ENCODE measurements at regions not wholly inside any gene's neighbourhood (a gene's known extent, or its start where the extent isn't known, plus 50 kb on each side); places are given as distances from the start of the nearest gene placed in this dataset.
"Not testable (repeated sequence)": the region's sequence is repeated elsewhere in the genome, so short reads cannot be mapped to it uniquely, and the experiment has no call there.

DNA sequence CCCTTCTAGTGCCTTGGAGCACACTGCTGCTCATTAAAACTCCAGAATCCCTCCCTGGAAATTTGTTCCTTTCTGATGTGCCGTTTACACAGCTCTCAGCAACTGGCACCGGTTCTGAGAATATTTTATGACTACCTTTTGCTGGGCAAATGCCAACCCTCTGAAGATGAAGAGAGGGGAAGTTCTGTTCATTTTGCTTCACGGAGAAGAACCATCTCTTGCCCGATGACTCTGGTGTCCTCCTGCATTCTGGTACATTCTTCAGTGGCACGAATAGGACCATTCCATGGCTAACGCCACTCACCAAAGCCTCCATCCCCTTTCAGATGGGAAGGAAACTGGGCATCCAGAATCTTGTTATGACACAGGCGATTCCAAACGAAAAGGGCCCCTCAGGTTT, 96.2 kb upstream of the SIM2 start:
- DNase-seq: no peak

DNA sequence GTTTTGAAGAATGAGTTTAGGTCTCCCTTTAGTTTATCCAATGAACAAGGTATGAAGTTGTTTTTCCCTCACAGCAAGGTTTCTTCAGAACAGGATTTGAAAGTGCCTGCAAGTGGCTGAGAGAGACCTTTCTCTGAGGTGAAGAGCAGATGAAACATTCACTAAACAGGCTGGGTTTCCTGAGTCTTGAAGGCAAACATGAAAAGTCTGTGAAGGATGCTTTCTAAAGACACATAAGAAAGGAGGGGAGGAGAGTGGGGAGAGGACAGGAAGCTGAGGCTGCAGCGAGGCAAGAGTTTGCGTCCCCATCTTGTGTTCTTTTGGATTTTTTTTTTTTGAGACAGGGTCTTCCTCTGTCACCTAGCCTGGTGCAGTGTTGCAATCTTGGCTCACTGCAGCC, 95.7 kb upstream of the SIM2 start:
- no peak for DNase-seq

DNA sequence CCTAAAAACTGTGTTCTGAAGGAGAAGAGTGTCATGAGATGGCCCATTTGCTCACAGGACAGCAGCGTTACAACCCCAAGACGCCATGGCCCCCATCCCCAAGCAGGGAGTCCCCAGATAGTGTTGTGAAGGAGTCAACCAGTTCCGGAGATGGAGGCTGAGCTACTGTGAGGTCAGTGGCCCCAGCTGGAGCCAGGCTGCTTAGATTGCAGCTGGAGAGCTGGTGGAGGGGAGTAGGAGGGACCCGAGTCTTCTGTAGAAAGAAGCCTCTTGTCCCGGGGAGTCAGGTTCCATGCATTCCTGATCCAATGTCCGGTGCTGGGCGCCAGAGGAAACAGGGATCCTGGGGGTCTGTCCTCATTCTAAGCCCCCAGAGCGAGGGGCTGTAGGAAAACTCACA, 93.5 kb upstream of the SIM2 start:
- DNase-seq: no peak

DNA sequence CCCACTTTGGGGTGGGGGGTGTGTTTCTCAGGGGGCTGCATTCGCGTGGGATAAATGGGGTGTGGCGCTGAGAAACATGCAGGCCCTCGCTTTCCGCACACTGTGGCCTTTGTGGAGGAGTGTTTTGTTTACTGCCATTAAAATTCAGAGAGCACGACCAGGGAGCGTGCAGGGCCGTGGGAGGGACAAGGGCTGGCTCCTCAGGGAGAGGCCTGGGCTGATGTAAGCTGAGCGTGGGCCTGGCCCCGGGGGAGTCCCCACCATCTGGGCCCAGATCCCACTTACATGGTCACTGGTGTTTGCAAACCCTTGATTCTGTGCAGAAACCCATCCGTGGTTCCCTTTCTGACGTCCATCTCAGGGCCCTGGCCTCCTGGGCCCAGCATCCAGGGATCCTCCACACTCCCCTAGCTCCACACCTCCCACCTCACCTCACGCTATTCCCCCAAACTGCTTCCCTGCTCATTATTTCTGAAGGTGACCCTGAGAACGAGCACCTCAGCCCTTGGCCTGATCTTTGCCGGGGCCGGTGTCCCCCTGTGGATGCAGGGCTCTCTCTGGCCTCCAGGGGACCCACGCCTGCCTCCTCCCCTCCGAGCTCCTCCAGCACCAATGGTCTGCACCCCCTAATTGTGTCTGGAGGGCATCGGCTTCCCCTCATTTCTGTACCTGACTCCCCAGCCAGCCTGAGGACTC, 92.5 kb upstream of the SIM2 start:
- DNase-seq: no peak

DNA sequence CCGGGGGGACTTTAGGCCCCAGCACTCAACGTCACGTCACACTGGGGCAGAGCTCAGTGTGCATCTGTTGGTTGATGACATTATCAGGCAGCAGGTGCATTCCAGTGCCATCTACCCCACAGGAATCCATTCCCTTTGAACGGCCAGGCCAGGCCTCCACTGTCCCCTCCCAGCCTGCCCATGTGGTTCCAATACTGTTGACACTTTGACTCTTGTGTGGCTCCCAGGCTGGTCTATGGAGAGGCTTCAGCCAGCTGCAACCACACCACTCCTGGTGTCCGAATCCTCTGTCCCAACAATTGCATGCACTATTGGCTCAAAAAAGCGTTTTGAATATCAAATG, 92.0 kb upstream of the SIM2 start:
- DNase-seq: no peak

DNA sequence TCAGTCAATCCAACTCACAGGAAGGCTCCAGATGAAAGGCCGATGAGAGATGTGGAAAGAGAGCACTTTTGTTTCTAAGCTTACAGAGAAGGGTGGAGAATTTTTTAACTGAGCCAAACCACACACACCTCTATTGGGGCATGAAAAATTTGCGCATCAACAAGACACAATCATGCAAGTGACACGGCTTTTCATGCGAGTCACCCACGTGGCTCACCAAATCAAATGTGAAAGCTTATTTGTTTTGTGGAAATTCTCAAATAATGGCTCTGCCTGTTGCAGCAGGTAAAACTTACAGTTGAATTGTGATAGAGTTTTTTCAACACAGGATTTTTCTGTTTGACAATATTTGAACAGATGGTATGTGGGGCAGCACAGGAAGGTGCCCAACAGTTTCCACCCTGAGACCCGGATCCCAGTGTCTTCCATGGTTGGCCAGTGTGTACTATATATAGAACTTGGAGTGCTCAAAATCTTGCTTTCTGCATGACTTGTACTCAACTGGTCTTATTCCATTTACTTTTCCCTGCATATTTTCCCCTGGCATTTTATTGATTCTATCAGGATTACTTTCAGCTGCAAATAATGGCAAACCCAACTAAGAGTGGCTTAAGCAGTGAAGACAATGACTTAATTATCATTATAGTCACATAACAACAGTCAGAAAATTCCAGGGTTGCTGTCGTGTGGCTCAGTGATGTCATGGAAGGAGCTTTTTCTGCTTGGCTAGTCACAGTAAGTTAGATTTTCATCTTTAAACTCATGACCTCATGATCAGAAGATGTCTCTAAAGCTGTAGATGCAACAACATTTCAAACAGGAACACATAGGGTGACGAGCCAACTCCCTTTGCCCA, 90.6 kb upstream of the SIM2 start:
- DNase-seq: no peak

DNA sequence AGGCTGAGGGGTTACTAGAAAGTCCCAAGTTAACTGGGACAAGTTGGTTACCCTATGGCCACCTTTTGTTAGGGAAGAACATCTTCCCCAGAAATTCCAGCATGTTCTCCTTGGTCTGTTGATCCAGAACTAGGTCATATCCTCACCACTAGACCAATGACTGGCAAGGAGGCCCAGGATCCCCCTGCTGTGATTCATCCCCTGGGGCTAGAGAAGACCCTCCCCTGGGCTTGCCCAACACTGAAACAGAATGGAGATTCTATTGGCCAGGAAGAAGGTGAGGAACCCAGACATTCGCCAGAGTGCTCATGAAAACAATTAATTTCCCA, 90.1 kb upstream of the SIM2 start:
- no peak for DNase-seq

DNA sequence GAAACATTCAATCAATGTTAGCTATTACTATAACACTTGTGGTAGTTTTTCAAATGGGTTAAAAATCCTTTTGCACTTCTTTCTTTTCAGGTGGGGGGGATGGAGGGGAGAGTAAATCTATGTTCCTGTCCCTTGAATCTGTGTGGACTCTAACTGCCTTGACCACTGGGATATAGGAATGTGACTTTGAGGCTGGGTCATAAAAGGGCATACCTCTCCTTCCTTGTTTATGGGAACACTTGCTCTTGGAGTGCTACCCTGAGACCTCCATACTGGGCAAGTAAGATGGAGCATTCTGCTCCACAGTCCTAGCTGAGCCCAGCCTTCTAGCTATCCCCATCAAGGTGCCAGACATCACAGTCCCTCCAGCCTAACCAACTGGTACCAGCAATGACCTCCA, 89.3 kb upstream of the SIM2 start:
- DNase-seq: no peak

DNA sequence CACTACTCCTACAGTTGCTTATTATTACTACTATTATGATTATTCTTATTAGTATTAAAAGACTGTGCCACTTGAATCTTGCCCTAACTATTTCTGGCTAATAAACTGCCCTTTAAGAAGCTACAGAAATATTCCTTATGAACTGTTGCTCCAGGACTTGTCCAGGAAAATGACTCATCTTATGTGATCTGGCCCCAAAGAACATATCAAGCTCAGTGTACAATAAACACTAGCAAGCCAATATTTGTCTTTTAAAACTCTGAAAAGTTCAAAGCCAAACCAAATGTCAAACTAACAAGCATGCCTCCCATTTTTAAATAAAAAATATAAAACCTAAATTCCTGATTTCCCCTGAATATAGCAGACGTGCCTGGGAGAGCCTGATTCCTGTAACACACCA, 88.7 kb upstream of the SIM2 start:
- no peak for DNase-seq

DNA sequence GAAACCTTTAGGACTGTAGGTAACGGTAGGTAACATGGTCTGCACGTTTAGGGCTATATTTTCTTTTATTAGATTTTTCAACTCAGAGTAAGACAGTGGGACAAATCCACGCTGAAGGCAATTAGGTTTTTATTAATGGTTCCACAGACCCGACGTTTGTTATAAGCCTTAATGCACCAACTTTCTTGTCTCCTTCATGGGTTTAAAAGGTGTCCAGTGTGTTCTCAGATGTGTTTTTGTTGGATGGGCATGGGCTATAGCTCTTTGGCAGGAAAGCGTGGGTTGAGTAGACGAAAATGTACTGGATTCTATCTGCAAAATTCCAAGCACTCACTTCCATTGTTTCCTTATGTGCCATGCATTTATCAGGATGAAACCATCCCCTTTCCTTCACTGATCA, 88.0 kb upstream of the SIM2 start:
- DNase-seq: no peak

DNA sequence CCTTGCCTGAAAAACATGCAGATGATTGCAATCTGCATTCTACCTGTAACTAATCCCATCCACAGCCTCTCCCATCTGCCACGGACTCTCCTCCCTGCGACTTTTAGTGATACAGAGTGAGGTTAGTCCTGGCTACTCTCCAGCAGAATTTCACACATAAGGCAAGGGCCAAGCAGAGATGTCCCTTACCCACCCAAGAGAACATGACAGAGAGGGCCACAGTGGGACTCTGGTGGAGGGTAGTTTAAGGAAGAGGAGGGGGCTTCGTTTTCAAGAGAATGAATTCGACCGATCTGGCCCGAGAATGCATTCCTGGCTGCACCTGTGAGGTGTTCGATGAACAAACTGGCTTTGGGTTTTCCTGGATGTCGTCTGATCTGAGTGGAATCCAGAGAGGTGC, 87.5 kb upstream of the SIM2 start:
- DNase-seq: peak; percentile 5

DNA sequence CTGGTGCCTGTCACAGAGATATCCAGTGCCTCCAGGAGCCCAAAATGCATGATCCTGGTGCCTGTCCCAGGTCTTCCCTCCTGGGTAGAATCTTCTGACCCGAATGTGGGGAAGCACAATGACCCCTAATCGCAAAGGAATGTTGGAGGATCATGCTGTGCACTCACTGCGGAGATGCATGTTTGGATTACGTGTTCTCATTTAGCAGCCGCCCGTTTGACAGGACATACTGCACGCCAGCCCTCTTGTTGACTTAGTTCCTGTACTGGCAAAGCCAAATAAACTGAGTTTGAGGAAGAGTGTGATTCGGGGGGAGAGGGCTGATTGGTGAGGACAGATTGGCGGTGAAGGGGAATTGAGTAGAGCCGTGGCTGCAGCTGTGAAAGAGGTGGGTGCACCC, 85.9 kb upstream of the SIM2 start:
- no peak for DNase-seq

DNA sequence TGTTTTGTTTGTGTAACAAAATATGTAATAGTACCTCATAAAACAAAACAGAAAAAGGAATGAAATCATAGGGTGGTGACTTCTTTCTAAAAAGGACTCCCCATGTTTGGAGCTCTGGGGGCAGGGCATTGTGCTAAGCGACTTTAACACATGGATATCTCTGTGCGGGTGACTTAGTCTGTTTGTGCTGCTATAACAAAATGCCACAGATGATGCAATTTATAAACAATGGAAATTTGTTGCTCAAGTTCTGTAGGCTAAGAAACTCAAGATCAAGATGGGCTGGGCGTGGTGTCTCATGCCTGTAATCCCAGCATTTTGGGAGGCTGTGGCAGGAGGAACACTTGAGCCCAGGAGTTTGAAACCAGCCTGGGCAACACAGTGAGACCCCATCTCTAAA, 85.4 kb upstream of the SIM2 start:
- no peak for DNase-seq

DNA sequence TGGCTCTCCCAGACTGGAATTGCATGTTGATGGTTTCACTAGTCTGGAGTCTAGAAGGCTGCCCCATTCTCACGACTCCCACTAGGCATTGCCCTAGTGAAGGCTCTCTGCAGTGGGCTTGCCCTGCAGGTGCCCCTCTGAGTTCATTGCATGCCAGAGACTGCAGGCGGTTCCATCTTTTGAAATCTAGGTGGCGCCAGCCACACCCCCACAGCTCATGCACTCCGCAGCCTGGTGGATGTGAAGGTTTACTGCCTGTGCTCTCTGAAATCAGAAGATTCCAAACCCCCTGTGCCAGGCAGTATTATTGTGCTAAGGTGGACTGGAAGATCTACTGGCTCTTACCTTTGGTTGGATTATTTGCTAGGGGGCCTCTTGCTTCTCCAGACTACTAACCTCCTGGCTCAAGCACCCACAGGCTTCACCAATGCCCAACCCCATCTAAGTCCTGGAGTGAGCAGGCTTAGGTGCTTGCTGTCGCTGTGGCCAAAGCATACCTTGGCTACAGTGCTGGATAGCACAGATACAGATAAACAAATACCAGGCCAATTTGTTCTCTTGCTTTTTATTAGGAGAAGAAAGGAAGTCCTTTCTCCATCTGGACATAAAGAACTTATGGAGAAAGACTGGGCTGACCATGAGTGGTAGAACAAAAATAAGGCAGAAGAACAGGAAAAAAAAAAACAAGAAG, 83.5 kb upstream of the SIM2 start:
- no peak for DNase-seq

DNA sequence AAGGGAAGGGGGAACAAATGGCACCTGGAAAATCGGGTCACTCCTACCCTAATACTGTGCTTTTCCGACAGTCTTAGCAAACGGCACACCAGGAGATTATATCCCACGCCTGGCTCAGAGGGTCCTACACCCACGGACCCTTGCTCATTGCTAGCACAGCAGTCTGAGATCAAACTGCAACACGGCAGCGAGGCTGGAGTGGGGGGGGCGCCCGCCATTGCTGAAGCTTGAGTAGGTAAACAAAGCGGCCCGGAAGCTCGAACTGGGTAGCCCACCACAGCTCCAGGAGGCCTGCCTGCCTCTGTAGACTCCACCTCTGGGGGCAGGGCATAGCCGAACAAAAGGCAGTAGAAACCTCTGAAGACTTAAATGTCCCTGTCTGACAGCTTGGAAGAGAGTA, 82.1 kb upstream of the SIM2 start:
- not testable (repeated sequence) for DNase-seq

DNA sequence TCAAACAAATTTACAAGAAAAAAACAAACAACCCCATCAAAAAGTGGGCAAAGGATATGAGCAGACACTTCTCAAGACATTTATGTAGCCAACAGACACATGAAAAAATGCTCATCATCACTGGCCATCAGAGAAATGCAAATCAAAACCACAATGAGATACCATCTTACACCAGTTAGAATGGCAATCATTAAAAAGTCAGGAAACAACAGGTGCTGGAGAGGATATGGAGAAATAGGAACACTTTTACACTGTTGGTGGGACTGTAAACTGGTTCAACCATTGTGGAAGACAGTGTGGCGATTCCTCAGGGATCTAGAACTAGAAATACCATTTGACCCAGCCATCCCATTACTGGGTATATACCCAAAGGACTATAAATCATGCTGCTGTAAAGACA, 77.1 kb upstream of the SIM2 start:
- DNase-seq: not testable (repeated sequence)

DNA sequence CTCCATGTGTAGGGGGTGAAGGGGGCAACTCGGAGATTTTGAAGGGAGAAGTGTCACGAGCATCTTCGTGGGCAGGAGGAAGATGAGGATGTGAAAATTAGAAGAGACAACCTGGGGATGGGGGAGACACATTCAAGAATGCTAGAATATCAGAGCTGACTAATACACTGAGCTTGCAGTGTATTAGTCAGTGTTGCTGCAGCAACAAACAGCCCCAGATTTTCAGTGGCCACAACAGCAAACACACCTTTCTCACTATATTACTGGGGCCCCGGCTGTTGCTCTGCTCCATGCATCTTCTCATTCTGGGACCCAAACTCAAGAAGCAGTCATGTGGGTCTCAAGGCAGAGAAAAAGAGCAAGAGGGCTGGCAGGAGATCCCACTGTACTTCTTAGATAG, 74.8 kb upstream of the SIM2 start:
- DNase-seq: no peak

DNA sequence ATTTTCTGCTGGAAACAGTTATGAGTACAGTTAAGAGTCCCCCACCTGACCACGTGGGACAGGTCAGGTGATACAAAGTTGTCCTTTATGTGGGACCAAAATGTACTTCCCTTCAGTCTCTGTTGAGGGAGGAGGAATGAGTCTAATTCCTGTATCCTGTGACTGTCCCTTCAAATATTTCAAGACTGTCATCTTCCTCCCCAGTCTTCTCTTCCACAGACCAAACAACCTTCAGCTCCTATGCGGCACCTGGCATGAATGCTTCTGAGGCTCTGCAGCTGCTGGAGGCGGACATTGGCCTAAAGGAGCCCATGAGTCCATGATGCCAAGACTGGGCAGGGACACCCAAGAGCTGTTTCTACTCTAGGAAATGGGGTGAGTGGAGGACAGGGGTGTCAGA, 72.1 kb upstream of the SIM2 start:
- no peak for DNase-seq

DNA sequence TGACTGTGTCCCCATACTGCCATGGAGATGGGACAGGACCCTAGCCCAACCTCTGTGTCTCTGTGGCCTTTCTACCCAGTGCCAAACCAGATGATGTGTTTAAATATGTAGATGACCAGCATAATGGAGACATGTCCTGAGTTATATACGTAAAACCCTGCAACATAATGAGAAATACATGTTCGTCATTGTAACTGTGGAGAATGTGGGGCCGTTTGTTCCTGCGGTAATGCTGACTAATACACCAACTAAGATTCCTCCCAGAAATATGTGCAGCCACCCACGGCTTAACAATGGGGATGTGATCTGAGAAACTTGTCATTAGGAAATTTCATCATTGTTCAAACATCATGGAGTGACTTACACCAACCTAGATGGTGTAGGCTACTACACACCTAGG, 71.7 kb upstream of the SIM2 start:
- no peak for DNase-seq

DNA sequence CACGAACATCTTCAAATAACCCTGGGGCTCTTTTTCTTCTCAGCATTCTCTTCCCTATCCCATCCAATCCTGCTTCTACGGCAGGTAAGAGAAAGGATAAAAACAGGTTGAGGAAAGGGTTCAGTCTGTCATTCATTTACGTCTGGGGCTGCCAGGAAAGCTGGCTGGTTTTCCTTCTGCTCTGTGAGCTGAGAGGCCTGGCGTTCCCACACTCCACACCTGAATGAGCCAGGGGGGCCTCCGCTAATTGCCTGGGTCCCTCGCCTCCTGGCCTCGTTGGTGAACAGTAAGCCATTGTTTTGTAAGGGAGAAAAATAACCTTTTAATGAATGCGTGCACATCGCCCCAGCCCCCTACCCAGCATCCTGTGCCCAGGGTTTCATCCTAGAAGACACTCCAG, 70.8 kb upstream of the SIM2 start:
- DNase-seq: no peak

DNA sequence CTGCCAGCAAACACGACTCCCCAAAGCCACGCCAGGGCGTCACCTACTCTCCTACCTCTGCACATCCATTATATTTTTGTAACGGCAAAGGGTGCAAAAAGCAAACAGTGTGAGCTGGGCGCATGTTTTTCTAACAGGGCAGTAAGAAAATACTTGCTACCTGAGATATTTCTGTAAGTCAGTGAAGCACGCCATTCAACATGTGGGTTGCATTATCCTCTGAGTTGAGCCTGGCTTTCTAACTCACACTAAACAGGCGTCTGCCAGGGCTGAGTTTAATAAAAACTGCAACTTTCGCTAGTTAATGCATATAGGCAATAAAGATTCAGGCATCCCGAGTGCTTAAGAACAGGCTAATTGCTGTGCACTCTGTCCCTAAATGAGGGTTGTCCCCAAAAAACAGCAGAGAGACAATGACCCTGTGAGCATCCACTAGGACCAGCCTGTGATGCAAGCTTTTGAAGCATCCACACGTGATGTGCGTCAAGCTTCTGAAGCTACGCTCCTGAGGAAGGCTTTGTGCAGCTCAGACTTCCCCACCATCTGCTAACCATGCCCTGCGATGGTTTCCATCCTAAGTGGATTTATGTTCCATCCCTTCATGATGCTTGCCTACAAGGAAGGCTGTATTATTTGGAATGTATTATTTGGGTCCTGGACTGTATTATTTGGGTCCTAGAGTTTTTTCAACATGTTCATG, 70.0 kb upstream of the SIM2 start:
- DNase-seq: no peak

DNA sequence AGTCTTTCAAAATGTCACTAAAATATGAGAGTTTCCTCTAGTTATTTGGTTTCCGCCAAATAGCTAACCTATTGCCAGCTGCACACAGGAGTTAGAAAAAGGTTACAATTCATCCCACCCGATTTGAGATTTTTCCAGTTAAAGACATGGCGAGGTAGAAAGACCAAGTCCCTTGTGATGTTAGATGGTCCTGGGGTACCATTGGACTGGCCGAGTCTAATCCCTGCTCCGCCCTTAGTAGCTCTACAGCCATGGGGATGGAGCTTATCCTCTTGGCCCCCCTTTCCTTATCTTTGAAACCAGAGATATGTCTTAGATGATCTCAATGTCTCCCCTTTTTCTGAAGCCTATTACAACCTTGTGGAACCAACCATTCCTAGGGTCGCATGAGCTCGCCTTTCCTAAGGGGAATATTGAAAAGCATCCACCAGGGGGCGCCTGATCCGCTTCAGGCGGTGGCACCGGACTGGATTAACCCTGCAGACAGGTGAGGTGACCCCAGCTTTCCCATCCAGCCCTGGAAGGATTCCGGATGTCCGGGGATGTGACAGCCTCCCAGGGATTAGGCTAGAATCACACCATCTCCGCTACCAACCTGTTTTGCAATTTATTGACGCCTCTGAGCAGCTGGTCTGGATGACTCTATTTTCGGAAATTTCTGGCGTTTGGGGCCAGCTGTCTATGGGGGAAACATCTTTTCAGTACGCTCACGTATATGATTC, 68.3 kb upstream of the SIM2 start:
- peak; percentile 8 for DNase-seq

DNA sequence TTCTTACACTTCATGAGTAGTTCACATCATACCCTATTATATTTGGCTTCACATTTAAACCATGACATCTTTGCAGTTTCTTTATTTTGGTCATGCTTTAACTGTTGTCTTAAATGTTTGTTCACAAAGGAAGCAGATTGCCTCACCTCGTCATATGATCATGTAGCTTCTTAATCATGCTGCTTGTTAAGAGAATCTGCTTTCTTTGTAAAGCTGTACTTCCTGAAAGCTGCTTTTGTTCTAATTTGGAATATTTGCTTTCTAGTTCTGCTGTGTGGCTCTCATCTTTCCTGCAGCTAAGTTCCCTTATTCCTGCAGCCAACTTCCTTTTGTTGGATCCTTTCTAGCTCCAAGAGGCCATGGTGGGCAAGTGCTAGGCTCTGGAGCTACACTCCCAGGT, 62.9 kb upstream of the SIM2 start:
- no peak for DNase-seq
